ENCODE measurements at regions not wholly inside any gene's neighbourhood (a gene's known extent, or its start where the extent isn't known, plus 50 kb on each side); places are given as distances from the start of the nearest gene placed in this dataset.

GRCh38 chr1:96580920-96581319 is 140.7 kb upstream of the PTBP2 start:
- Histone ChIP-seq H3K27ac (ENCODE audit: extremely low read depth, low read depth, low read length) (no peak overlapping the region), H3K9me3 (ENCODE audit: control insufficient read depth, insufficient read depth, low read depth, low read length) (no peaks in the 10 kb centered on the region), H3K4me3 (ENCODE audit: low read depth, low read length) (no peak overlapping the region), H3K36me3 (ENCODE audit: control insufficient read depth in 2 of 2, insufficient read depth in 1 of 2, low read length in 2 of 2) (no peaks in the 10 kb centered on the region), H3K4me1 (ENCODE audit: control insufficient read depth, insufficient read depth, low read length) (no peaks in the 10 kb centered on the region)
- ChIA-PET POLR2A (no interaction called here), CTCF (no interaction called here)
- TF ChIP-seq REST (tag by site-specific recombination; IDR thresholded peaks at IDR 0.05) (no peak), GLI4 (tag by site-specific recombination; IDR thresholded peaks at IDR 0.05) (no peak), ZNF707 (tag by site-specific recombination; IDR thresholded peaks at IDR 0.05) (no peak), PRDM4 (tag by site-specific recombination; IDR thresholded peaks at IDR 0.05) (no peak), SETDB1 (IDR thresholded peaks at IDR 0.05; ENCODE audit: insufficient read length, low read length) (no peak), ZNF544 (tag by site-specific recombination; IDR thresholded peaks at IDR 0.05) (no peak), ZNF146 (tag by site-specific recombination; IDR thresholded peaks at IDR 0.05) (no peak), ZNF274 (IDR thresholded peaks at IDR 0.05; ENCODE audit: low read length) (no peak), ZNF274 (tag by site-specific recombination; IDR thresholded peaks at IDR 0.05; ENCODE audit: borderline replicate concordance) (no peak), ZNF530 (tag by site-specific recombination; IDR thresholded peaks at IDR 0.05; ENCODE audit: low read depth) (no peak), MYNN (tag by site-specific recombination; IDR thresholded peaks at IDR 0.05; ENCODE audit: borderline replicate concordance) (no peak), ZNF114 (tag by site-specific recombination; IDR thresholded peaks at IDR 0.05) (no peak), ZNF433 (tag by site-specific recombination; IDR thresholded peaks at IDR 0.05; ENCODE audit: low read depth) (no peak)
- TF ChIP-seq, protein P1, sequence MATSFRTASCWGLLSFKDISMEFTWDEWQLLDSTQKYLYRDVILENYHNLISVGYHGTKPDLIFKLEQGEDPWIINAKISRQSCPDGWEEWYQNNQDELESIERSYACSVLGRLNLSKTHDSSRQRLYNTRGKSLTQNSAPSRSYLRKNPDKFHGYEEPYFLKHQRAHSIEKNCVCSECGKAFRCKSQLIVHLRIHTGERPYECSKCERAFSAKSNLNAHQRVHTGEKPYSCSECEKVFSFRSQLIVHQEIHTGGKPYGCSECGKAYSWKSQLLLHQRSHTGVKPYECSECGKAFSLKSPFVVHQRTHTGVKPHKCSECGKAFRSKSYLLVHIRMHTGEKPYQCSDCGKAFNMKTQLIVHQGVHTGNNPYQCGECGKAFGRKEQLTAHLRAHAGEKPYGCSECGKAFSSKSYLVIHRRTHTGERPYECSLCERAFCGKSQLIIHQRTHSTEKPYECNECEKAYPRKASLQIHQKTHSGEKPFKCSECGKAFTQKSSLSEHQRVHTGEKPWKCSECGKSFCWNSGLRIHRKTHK (tag by site-specific recombination; IDR thresholded peaks at IDR 0.05) = no peak

- Histone ChIP-seq H3K27ac (ENCODE audit: extremely low read depth, low read depth, low read length) (no peak overlapping the region), H3K4me1 (ENCODE audit: control insufficient read depth, insufficient read depth, low read length) (no peaks in the 10 kb centered on the region), H3K4me3 (ENCODE audit: low read depth, low read length) (no peak overlapping the region), H3K9me3 (ENCODE audit: control insufficient read depth, insufficient read depth, low read depth, low read length) (no peaks in the 10 kb centered on the region), H3K36me3 (ENCODE audit: control insufficient read depth in 2 of 2, insufficient read depth in 1 of 2, low read length in 2 of 2) (no peaks in the 10 kb centered on the region)
- CTCF ChIA-PET = interaction anchor here (1.3 kb wide), 1 partner anchor 14 kb away, joined by 4 read pairs; no protein-coding TSS in a partner anchor
- no peak for TF ChIP-seq FEZF1 (tag by site-specific recombination; IDR thresholded peaks at IDR 0.05)
- no peak for TF ChIP-seq ZNF701 (tag by site-specific recombination; IDR thresholded peaks at IDR 0.05)
- no peak for TF ChIP-seq ZNF561 (tag by site-specific recombination; IDR thresholded peaks at IDR 0.05; ENCODE audit: borderline replicate concordance)
- POLR2A ChIA-PET = no interaction called here
These were observed 139.8 kb upstream of the PTBP2 start for GRCh38 chr1:96581772-96582171.

Measured in HEK293 (cell line).